K562 (cell line): ENCODE measurements at regions not wholly inside any gene's neighbourhood (a gene's known extent, or its start where the extent isn't known, plus 50 kb on each side); places are given as distances from the start of the nearest gene placed in this dataset.

Experiments used
- ATAC-seq: fragments of 200-7000 bp; cut with Tn5 transposase; 3 replicates; pipeline ENCODE4 v1.9.1; 2020; ENCODE audit warnings: moderate library complexity
- BruUV-seq: library from RNA; stranded (reverse); fragments of 400-500 nt; replicated peaks from 2 replicates; lab custom pipeline; 2021; lab: Mats Ljungman, UMichigan
- CTCF ChIA-PET: fragments of 300-600 bp; formaldehyde crosslinking; extraction: SDS; loops from one replicate; lab custom pipeline; 2021; ENCODE audit warnings: low intra/inter-chr PET ratio; lab: Yijun Ruan, JAX
- POLR2A ChIA-PET: fragments of 300-600, 350-650 bp; sonication (Branson Sonifier 250); formaldehyde crosslinking; extraction: SDS; loops from one replicate; lab custom pipeline; 2021; ENCODE audit warnings: antibody characterized with exemption, inconsistent platforms; lab: Yijun Ruan, JAX
- DNase-seq, 4 experiments: peaks; one replicate each; pipeline versions ENCODE4 v3.0.0 to v3.0.0-alpha.2; 2011 to 2018; ENCODE audit warnings: low spot score in 3 of 4, mixed read lengths in 3 of 4; ENCODE audit errors: extremely low read depth in 1 of 4
- FAIRE-seq: peaks from 2 replicates; lab custom pipeline; 2011; peaks lifted over from hg19 to GRCh38; lab: Jason Lieb, UNC
- H2AFZ ChIP-seq: 2 replicates; pipeline ENCODE4 v1.6.0; 2011; ENCODE audit warnings: low read depth, low read length, control low read depth, inconsistent platforms
- H3K27ac ChIP-seq: fragments of 200-600 bp; 3 replicates; pipeline ENCODE4 v1.8.0; 2011; ENCODE audit warnings: low read depth, mild to moderate bottlenecking, control low read depth, inconsistent platforms, low read length, moderate library complexity, mixed read lengths; ENCODE audit errors: extremely low read depth
- H3K27me3 ChIP-seq, 2 experiments: fragments of 300-600 bp in 1 of 2; 2 replicates in 1 of 2; 3 replicates in 1 of 2; pipeline versions ENCODE4 v1.6.0 to v1.8.0; 2011; ENCODE audit warnings: inconsistent platforms in 2 of 2, low read length in 2 of 2, mild to moderate bottlenecking in 1 of 2, mixed read lengths in 1 of 2, moderate library complexity in 1 of 2; ENCODE audit not compliant: control insufficient read depth in 2 of 2, insufficient read depth in 2 of 2
- H3K36me3 ChIP-seq: fragments of 300-600 bp; 3 replicates; pipeline ENCODE4 v1.8.0; 2011; ENCODE audit warnings: mild to moderate bottlenecking, low read length, inconsistent platforms; ENCODE audit not compliant: control insufficient read depth, insufficient read depth
- H3K4me1 ChIP-seq, 2 experiments: fragments of 200-600 bp in 1 of 2; replicated peaks in 1 of 2; 2 replicates in 1 of 2; 3 replicates in 1 of 2; pipeline versions ENCODE4 v1.5.1 to v1.8.0; 2011; ENCODE audit warnings: inconsistent platforms in 2 of 2, low read length in 2 of 2, mild to moderate bottlenecking in 1 of 2, mixed read lengths in 1 of 2, moderate library complexity in 1 of 2; ENCODE audit not compliant: control insufficient read depth in 2 of 2, insufficient read depth in 2 of 2
- H3K4me2 ChIP-seq: 2 replicates; pipeline ENCODE4 v1.6.1; 2011; ENCODE audit warnings: low read length, control low read depth, inconsistent platforms, mixed read lengths; ENCODE audit not compliant: insufficient read depth
- H3K4me3 ChIP-seq: fragments of 200-600 bp; sonication (generic), shearing (Covaris generic); 2 replicates; pipeline ENCODE4 v1.5.1; 2016; ENCODE audit warnings: control low read depth, inconsistent platforms
- H3K79me2 ChIP-seq: fragments of 200-600 bp; 3 replicates; pipeline ENCODE4 v1.8.0; 2011; ENCODE audit warnings: low read length, inconsistent platforms; ENCODE audit not compliant: control insufficient read depth, insufficient read depth
- H3K9ac ChIP-seq, 2 experiments: 2 replicates each; pipeline versions ENCODE4 v1.6.0 to v1.6.1; 2011; ENCODE audit warnings: low read depth in 2 of 2, low read length in 2 of 2, control low read depth in 1 of 2, inconsistent platforms in 1 of 2, mild to moderate bottlenecking in 1 of 2, mixed read lengths in 1 of 2; ENCODE audit not compliant: insufficient read depth in 1 of 2
- H3K9me1 ChIP-seq: one replicate; pipeline ENCODE4 v1.6.0; 2011; ENCODE audit warnings: inconsistent platforms, mild to moderate bottlenecking, low read length, moderate library complexity; ENCODE audit not compliant: control insufficient read depth, insufficient read depth
- H3K9me3 ChIP-seq: replicated peaks from 2 replicates; pipeline ENCODE4 v1.5.1; 2011; ENCODE audit warnings: low read depth, low read length, inconsistent platforms; ENCODE audit not compliant: control insufficient read depth, insufficient read depth
- H4K20me1 ChIP-seq: replicated peaks from 2 replicates; pipeline ENCODE4 v1.6.1; 2011; ENCODE audit warnings: low read length, inconsistent platforms, mixed read lengths; ENCODE audit not compliant: control insufficient read depth, insufficient read depth
- CBX5 ChIP-seq: IDR thresholded peaks from 2 replicates; pipeline ENCODE4 v1.6.1; 2014; ENCODE audit warnings: low read depth, borderline replicate concordance
- E2F4 ChIP-seq: sonication (generic); formaldehyde crosslinking; IDR thresholded peaks from 2 replicates; pipeline ENCODE4 v1.8.0; 2022; ENCODE audit warnings: mild to moderate bottlenecking, low read depth, missing genetic modification reagents
- PHB2 ChIP-seq: fragments of 450-650 bp; IDR thresholded peaks from 2 replicates; pipeline ENCODE4 v1.6.1; 2017; ENCODE audit warnings: low read depth
- SNRNP70 ChIP-seq: fragments of 200-400 bp; formaldehyde crosslinking; optimal IDR thresholded peaks from 2 replicates; pipeline ENCODE3; 2017; ENCODE audit warnings: low read depth, low read length
- TSC22D4 ChIP-seq: fragments of 450-650 bp; IDR thresholded peaks from 2 replicates; pipeline ENCODE4 v1.6.1; 2016; ENCODE audit warnings: missing genetic modification characterization, missing biosample characterization, control low read depth
- YBX1 ChIP-seq: fragments of 450-650 bp; IDR thresholded peaks from 2 replicates; pipeline ENCODE4 v1.7.1; 2016; ENCODE audit warnings: mild to moderate bottlenecking
- ZBTB1 ChIP-seq: sonication (generic); formaldehyde crosslinking; IDR thresholded peaks from 2 replicates; pipeline ENCODE4 v1.8.1; 2023; ENCODE audit warnings: missing genetic modification reagents, low read depth, mild to moderate bottlenecking, borderline replicate concordance
- ZNF224 ChIP-seq: sonication (generic); formaldehyde crosslinking; IDR thresholded peaks from 2 replicates; pipeline ENCODE4 v1.8.0; 2022; ENCODE audit warnings: mild to moderate bottlenecking, missing genetic modification reagents
- ZNF232 ChIP-seq: sonication (generic); formaldehyde crosslinking; IDR thresholded peaks from 2 replicates; pipeline ENCODE4 v1.8.0; 2022; ENCODE audit warnings: mild to moderate bottlenecking, missing genetic modification reagents
- ZNF586 ChIP-seq: fragments of 450-650 bp; formaldehyde crosslinking; conservative IDR thresholded peaks from 2 replicates; pipeline ENCODE4 v1.4.0; 2020; ENCODE audit warnings: mild to moderate bottlenecking, moderate library complexity
- WGBS: fragments of 100-300 bp; shearing (Covaris generic); methylation state at CpG from one replicate; pipeline ENCODE4 v1.1.6; 2016; ENCODE audit warnings: low coverage, mixed read lengths; ENCODE audit not compliant: insufficient coverage; ENCODE audit errors: missing lambda C conversion rate; 5-methylcytosine and 5-hydroxymethylcytosine counted together
- in situ Hi-C: fragments of 300-500 bp; cut with MboI; formaldehyde crosslinking; loops from 4 replicates; pipeline ENCODE4 v1.15.0; 2018; ENCODE audit warnings: inconsistent platforms, mixed read lengths
- intact Hi-C: fragments of 100-400 bp; cut with micrococcal nuclease; formaldehyde crosslinking; loops from 2 replicates; pipeline ENCODE4 v1.14.2; 2022
- TF ChIP-seq, protein P1 (sequence below): fragments of 450-650 bp; IDR thresholded peaks from 2 replicates; pipeline ENCODE4 v1.6.1; 2016; ENCODE audit warnings: mild to moderate bottlenecking, moderate library complexity

GRCh38 chr10:3008518-3009195 lies 58.7 kb upstream of the PFKP start:
- H3K9me3 ChIP-seq, result no peaks in the 10 kb centered on the region
- no peak overlapping the region for H2AFZ ChIP-seq
- ChIA-PET POLR2A (no interaction called here), CTCF (no interaction called here)
- no peak overlapping the region for H3K4me2 ChIP-seq
- no peak overlapping the region for H3K4me3 ChIP-seq
- H3K36me3 ChIP-seq, result no peaks in the 10 kb centered on the region
- H3K9me1 ChIP-seq, result no peaks in the 10 kb centered on the region
- FAIRE-seq, result no peak
- under 1% methylated on average over 12 of the region's 12 CpGs for WGBS
- ATAC-seq, result no peak
- H3K9ac ChIP-seq, result no peak overlapping the region
- intact Hi-C loops (no loop called here), in situ Hi-C loops (no loop called here)
- no peaks in the 10 kb centered on the region for H3K4me1 ChIP-seq
- no peak for DNase-seq
- no peak overlapping the region for H3K27ac ChIP-seq
- no peaks in the 10 kb centered on the region; the same call in 1 of the 2 replicates for H4K20me1 ChIP-seq
- H3K27me3 ChIP-seq, result peaks cover 36 to 41% of the 10 kb centered on the region in 2 experiments; a peak in 4 of 5 replicates
- no TSS peak for BruUV-seq
- no peaks in the 10 kb centered on the region for H3K79me2 ChIP-seq
- TF ChIP-seq PHB2 (no peak), ZNF224 (no peak), CBX5 (no peak), YBX1 (no peak), E2F4 (CRISPR knock-in tag) (no peak), ZBTB1 (CRISPR knock-in tag) (no peak), SNRNP70 (no peak), ZNF232 (CRISPR knock-in tag) (no peak), ZNF586 (CRISPR knock-in tag) (no peak), TSC22D4 (tag) (no peak)
- TF ChIP-seq, protein P1, sequence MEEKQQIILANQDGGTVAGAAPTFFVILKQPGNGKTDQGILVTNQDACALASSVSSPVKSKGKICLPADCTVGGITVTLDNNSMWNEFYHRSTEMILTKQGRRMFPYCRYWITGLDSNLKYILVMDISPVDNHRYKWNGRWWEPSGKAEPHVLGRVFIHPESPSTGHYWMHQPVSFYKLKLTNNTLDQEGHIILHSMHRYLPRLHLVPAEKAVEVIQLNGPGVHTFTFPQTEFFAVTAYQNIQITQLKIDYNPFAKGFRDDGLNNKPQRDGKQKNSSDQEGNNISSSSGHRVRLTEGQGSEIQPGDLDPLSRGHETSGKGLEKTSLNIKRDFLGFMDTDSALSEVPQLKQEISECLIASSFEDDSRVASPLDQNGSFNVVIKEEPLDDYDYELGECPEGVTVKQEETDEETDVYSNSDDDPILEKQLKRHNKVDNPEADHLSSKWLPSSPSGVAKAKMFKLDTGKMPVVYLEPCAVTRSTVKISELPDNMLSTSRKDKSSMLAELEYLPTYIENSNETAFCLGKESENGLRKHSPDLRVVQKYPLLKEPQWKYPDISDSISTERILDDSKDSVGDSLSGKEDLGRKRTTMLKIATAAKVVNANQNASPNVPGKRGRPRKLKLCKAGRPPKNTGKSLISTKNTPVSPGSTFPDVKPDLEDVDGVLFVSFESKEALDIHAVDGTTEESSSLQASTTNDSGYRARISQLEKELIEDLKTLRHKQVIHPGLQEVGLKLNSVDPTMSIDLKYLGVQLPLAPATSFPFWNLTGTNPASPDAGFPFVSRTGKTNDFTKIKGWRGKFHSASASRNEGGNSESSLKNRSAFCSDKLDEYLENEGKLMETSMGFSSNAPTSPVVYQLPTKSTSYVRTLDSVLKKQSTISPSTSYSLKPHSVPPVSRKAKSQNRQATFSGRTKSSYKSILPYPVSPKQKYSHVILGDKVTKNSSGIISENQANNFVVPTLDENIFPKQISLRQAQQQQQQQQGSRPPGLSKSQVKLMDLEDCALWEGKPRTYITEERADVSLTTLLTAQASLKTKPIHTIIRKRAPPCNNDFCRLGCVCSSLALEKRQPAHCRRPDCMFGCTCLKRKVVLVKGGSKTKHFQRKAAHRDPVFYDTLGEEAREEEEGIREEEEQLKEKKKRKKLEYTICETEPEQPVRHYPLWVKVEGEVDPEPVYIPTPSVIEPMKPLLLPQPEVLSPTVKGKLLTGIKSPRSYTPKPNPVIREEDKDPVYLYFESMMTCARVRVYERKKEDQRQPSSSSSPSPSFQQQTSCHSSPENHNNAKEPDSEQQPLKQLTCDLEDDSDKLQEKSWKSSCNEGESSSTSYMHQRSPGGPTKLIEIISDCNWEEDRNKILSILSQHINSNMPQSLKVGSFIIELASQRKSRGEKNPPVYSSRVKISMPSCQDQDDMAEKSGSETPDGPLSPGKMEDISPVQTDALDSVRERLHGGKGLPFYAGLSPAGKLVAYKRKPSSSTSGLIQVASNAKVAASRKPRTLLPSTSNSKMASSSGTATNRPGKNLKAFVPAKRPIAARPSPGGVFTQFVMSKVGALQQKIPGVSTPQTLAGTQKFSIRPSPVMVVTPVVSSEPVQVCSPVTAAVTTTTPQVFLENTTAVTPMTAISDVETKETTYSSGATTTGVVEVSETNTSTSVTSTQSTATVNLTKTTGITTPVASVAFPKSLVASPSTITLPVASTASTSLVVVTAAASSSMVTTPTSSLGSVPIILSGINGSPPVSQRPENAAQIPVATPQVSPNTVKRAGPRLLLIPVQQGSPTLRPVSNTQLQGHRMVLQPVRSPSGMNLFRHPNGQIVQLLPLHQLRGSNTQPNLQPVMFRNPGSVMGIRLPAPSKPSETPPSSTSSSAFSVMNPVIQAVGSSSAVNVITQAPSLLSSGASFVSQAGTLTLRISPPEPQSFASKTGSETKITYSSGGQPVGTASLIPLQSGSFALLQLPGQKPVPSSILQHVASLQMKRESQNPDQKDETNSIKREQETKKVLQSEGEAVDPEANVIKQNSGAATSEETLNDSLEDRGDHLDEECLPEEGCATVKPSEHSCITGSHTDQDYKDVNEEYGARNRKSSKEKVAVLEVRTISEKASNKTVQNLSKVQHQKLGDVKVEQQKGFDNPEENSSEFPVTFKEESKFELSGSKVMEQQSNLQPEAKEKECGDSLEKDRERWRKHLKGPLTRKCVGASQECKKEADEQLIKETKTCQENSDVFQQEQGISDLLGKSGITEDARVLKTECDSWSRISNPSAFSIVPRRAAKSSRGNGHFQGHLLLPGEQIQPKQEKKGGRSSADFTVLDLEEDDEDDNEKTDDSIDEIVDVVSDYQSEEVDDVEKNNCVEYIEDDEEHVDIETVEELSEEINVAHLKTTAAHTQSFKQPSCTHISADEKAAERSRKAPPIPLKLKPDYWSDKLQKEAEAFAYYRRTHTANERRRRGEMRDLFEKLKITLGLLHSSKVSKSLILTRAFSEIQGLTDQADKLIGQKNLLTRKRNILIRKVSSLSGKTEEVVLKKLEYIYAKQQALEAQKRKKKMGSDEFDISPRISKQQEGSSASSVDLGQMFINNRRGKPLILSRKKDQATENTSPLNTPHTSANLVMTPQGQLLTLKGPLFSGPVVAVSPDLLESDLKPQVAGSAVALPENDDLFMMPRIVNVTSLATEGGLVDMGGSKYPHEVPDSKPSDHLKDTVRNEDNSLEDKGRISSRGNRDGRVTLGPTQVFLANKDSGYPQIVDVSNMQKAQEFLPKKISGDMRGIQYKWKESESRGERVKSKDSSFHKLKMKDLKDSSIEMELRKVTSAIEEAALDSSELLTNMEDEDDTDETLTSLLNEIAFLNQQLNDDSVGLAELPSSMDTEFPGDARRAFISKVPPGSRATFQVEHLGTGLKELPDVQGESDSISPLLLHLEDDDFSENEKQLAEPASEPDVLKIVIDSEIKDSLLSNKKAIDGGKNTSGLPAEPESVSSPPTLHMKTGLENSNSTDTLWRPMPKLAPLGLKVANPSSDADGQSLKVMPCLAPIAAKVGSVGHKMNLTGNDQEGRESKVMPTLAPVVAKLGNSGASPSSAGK, result no peak
